GM18520 (cell line): ENCODE measurements at regions not wholly inside any gene's neighbourhood (a gene's known extent, or its start where the extent isn't known, plus 50 kb on each side); places are given as distances from the start of the nearest gene placed in this dataset.

ENCODE experiments used
- ATAC-seq: cut with Tn5 transposase; IDR thresholded peaks from one replicate; pipeline ENCODE4 v1.9.1; 2021; ENCODE audit not compliant: unreplicated experiment

- no peak for ATAC-seq
These were observed 121.9 kb downstream of the SETD4 start for GRCh38 chr21:35938446-35938845.

GRCh38 chr21:35933466-35933865 lies 126.9 kb downstream of the SETD4 start:
- no peak for ATAC-seq

DNA sequence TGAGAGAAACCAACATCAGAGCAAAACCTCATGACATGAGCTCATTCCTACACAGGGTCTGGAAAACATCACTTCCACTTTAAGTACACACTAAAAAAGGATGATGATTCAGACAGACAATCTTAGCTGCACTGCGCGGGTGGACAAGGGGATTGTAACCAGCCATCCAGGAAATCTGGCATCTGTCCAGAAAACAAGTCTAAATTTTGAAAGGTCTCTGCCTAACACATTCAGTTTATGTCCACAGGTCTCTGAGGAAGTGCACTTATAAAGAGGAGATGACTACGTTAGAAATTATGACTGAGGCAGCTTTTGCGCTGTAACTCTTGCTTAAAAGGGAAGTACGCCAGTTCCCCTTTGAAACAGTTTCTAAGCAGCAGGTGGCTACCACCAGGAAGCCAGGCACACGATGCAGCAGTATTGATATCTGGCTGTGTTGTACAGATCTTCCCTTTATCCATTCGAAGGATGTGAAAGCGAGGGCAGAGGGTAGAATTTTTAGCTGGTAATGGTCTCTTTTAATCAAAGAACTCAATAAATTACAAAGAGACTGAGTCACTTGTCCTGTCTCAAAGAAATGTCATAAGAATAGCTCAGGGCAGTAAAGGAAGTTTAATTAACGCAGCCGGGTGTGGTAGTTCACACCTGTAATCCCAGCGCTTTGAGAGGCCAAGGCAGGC lies 128.0 kb downstream of the SETD4 start:
- ATAC-seq, result no peak

DNA sequence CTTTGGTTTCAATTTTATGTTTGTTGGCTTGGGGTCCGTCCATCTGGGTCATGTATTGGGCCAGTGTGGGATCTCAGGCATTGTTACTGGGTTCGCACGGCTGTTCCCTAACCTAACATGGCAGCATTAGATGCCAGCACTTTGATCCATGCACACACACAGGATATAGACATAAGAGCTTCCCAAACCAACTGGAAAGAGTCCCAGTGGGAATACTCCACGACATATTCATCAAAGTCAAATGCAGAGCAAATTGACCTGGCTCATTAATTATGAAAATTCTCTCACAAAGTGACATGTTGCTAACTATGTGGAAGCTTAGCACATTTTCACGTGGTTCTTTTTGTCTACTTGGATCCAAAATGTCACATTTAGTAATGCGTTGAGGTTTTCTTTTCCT lies 130.4 kb downstream of the SETD4 start:
- no peak for ATAC-seq

DNA sequence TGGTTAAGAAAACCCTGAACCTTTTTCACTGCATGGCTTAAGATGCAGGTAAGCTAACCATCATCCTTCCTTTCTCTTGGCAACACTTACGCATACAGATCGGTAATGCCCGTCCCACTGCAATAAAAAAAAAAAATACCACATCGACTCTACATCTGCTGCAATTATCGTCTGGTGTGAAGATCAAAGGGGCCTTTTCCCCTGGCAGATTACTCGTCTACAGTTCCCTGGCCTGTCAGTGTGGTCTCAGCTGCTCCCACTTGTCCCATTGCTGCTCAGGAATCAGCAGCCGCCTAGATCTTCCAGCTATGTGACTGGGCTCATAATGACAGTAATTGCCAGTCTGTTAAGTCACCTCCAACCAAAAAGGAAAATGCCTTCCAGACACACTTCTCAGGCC lies 133.1 kb downstream of the SETD4 start:
- ATAC-seq, result no peak

DNA sequence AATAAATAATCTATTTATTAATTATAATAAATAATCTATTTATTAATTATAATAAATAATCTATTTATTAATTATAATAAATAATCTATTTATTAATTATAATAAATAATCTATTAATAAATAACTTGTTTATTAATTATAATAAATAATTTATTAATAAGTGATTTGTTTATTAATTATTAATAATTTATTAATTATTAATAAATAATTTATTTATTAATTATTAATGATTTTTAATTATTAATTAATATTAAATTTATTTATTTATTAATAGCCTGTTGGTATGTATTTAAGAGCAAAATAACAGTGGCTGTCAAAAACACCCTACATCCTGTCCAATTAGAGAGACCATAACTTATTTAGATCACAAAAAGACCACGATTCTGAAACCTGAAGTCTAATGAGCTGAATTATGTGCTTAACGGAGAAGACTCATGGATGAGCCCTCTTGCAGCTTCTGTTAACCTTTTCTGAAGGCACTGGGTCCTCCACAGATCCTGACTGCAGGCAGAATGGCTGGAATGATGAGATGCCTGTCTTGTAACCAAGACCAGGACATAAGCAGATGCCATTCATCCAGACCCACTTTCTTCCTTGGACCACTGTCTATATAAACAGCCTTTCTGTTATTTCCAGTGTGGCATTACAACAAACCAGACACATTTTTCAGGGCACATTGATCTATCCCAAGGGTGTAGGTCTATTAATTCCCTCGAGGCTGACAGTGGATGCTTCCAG lies 134.2 kb downstream of the SETD4 start:
- ATAC-seq, result no peak

DNA sequence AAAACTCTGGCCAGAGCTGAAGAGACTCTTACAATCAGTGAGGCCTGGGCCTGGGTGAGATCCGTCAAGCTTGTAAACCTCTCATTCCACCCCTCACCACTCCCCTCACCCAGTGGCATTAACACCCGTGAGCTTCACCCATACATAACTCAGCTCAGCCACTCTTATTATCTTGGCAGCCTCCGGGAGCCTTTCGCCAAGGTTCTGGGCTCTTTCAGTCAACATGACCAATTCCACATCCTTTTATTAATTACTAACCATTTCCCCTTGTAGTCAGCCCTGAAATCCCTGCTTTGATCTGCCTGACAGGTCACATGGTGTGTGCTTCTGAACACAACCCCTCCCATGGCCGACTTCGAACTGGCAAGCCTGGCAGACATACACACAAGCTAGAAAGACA lies 134.8 kb downstream of the SETD4 start:
- ATAC-seq, result no peak

DNA sequence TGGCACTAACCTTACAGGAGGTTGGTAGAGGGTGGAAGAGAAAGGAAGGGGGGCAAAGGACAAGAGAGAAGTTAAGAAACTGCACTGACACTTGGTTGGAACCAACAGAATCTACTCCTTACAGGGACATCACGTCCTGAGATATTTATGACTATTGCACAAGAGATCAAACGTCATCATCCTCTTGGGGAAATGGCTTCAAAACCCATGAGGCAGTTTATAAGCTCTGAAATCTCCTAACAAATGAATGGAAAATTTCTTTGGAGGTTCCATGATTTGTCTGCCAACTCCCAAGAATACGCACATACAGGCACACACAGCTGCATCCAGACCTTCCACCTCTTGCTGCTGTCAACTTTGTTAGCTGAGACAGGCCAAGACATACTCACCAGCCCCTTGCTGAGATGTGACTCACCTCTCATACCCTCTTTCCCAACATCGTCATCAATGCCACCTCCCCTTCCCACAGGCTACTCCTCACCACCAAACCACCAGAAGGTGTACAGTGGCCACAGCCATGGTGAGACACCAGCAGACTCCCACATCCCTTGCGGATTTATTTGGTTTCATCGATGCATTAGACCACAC lies 135.5 kb downstream of the SETD4 start:
- ATAC-seq, result no peak

- ATAC-seq, result no peak
These were observed 136.4 kb downstream of the SETD4 start for GRCh38 chr21:35923971-35924370.

- no peak for ATAC-seq
These were observed 137.7 kb downstream of the SETD4 start for GRCh38 chr21:35922618-35923017.

GRCh38 chr21:35921471-35921870 lies 138.9 kb downstream of the SETD4 start:
- ATAC-seq, result no peak

DNA sequence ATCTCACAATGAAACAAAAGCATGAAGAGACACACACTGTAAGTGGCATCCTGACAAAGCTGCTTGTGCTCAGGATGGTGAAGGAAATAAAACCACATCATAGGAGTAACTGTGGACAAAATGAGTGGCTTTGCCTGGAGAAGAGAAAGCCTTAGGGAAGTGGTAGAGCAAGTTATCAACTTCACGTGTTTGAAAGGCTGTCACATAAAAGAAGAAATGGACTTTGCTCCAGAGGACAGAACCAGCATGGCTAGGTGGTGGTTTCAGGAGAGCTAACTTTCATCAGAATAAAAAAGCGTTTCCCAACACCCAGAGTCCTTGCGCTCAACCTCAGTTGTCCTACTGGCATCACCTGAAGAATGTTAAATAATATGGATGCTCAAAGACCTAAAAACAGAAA lies 139.9 kb downstream of the SETD4 start:
- ATAC-seq, result no peak

DNA sequence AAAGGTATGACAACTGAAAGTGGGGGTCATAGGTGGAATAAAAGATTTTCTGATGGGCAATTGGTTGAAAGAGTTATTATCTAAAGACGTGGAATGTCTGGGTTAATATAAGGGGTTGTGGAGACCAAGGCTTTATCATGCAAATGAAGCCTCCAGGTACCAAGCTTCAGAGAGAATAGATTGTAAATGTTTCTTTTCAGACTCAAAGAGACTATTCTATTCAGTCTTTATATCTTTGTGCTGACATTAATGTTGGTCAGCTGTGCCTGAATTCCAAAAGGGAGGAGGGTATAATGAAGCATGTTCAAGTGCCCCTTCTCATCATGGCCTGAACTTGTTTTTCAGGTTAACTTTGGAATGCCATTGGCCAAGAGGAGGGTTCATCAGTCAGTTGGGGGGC lies 145.3 kb downstream of the SETD4 start:
- no peak for ATAC-seq

DNA sequence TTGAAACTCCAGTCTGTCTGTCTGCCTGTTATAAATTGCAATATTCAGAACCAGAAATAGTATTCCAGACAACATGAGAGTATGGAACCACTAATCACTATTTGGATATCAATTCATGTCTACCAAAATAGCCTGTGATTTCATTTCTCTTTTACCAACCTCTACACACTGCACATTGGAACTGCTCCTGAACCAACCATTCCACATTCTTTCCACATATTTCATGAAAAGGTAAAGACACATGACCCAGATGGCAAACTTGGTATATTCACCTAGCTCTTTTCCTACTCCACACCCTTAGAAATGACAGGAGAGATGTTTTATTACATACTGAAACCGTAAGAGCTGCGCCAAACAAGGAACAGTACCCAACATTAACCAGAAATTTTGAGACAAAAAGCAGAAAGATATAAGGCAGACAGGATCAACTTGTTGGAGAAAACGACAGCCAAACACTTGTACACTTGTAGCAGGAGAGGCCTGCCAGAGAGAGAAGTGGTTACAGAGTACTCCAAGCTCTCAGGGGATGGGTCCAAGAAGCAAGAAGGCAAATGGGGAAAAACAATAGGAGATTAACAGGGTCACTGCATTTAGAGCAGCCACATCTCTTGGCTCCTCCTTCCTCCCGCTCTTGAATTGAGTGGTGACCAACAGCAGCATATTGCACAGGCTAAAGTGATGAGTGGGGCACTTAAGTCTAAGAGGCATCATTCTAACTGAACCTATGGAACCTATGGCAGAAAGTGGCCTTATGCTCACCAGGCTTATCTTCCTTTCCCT lies 148.7 kb downstream of the SETD4 start:
- ATAC-seq, result no peak

GRCh38 chr21:35909456-35910223 lies 150.7 kb downstream of the SETD4 start:
- ATAC-seq, result no peak

GRCh38 chr21:35908311-35909078 lies 151.8 kb downstream of the SETD4 start:
- no peak for ATAC-seq

- no peak for ATAC-seq
These were observed 153.7 kb downstream of the SETD4 start for GRCh38 chr21:35906586-35906985.

- no peak for ATAC-seq
These were observed 154.4 kb downstream of the SETD4 start for GRCh38 chr21:35905963-35906345.

- no peak for ATAC-seq
These were observed 155.0 kb downstream of the SETD4 start for GRCh38 chr21:35905096-35905962.
